GM23338 (cell line): ENCODE measurements at regions not wholly inside any gene's neighbourhood (a gene's known extent, or its start where the extent isn't known, plus 50 kb on each side); places are given as distances from the start of the nearest gene placed in this dataset.

Experiments
- ATAC-seq: fragments of 200-7000 bp; cut with Tn5 transposase; 3 replicates; pipeline ENCODE4 v1.9.1; 2020
- DNase-seq: peaks from one replicate; pipeline ENCODE4 v3.0.0-alpha.2; 2015; ENCODE audit warnings: low spot score
- H2AFZ ChIP-seq: fragments of 200-600 bp; sonication (generic); 2 replicates; pipeline ENCODE4 v1.8.0; 2016; ENCODE audit warnings: antibody characterized with exemption, mild to moderate bottlenecking, moderate library complexity
- H3F3A ChIP-seq: fragments of 200-600 bp; sonication (generic); replicated peaks from 2 replicates; pipeline ENCODE4 v1.8.0; 2017; ENCODE audit warnings: antibody characterized with exemption, mixed run types, low read depth
- H3K27ac ChIP-seq: fragments of 200-600 bp; sonication (generic); 2 replicates; pipeline ENCODE4 v1.6.1; 2016; ENCODE audit warnings: low read depth
- H3K27me3 ChIP-seq: fragments of 200-600 bp; sonication (generic); 2 replicates; pipeline ENCODE4 v1.8.0; 2016; ENCODE audit warnings: mild to moderate bottlenecking, mixed run types, moderate library complexity; ENCODE audit not compliant: insufficient read depth
- H3K36me3 ChIP-seq: fragments of 200-600 bp; sonication (generic); 2 replicates; pipeline ENCODE4 v1.8.0; 2016; ENCODE audit warnings: mild to moderate bottlenecking; ENCODE audit not compliant: insufficient read depth
- H3K4me1 ChIP-seq: fragments of 200-600 bp; sonication (generic); 2 replicates; pipeline ENCODE4 v1.8.0; 2016; ENCODE audit warnings: mild to moderate bottlenecking, moderate library complexity; ENCODE audit not compliant: insufficient read depth
- H3K4me2 ChIP-seq: fragments of 200-600 bp; sonication (generic); 2 replicates; pipeline ENCODE4 v1.7.1; 2017; ENCODE audit warnings: mixed run types
- H3K4me3 ChIP-seq: fragments of 200-600 bp; sonication (generic); 2 replicates; pipeline ENCODE4 v1.6.1; 2016; ENCODE audit warnings: mixed run types
- H3K79me2 ChIP-seq: fragments of 200-600 bp; sonication (generic); replicated peaks from 2 replicates; pipeline ENCODE4 v1.8.0; 2017; ENCODE audit warnings: mild to moderate bottlenecking; ENCODE audit not compliant: insufficient read depth
- H3K9me2 ChIP-seq: fragments of 200-600 bp; sonication (generic); 2 replicates; pipeline ENCODE4 v1.8.0; 2017; ENCODE audit not compliant: insufficient read depth
- H4K20me1 ChIP-seq: fragments of 200-600 bp; sonication (generic); replicated peaks from 2 replicates; pipeline ENCODE4 v1.8.0; 2017; ENCODE audit warnings: mild to moderate bottlenecking; ENCODE audit not compliant: insufficient read depth
- H3K27ac Mint-ChIP-seq: 2 replicates; pipeline ENCODE4 v1.8.0; 2020; ENCODE audit warnings: inconsistent platforms, mild to moderate bottlenecking, moderate library complexity, mixed read lengths
- H3K27me3 Mint-ChIP-seq: 3 replicates; pipeline ENCODE4 v1.8.0; 2022; ENCODE audit warnings: low read depth, mild to moderate bottlenecking, moderate library complexity, mixed read lengths, inconsistent platforms; ENCODE audit not compliant: insufficient read depth, poor library complexity
- H3K36me3 Mint-ChIP-seq: 3 replicates; pipeline ENCODE4 v1.8.0; 2021; ENCODE audit warnings: low read depth, mild to moderate bottlenecking, inconsistent platforms, moderate library complexity, mixed read lengths
- H3K4me1 Mint-ChIP-seq: 3 replicates; pipeline ENCODE4 v1.8.0; 2020; ENCODE audit warnings: mild to moderate bottlenecking, inconsistent platforms, mixed read lengths
- H3K4me3 Mint-ChIP-seq: 3 replicates; pipeline ENCODE4 v1.8.0; 2021; ENCODE audit warnings: moderate library complexity, mild to moderate bottlenecking, inconsistent platforms, mixed read lengths
- H3K9me3 Mint-ChIP-seq: 3 replicates; pipeline ENCODE4 v1.8.0; 2020; ENCODE audit warnings: moderate library complexity, mild to moderate bottlenecking, inconsistent platforms, mixed read lengths
- CREB1 ChIP-seq: fragments of 250-450 bp; sonication (Bioruptor Pico); IDR thresholded peaks from 2 replicates; pipeline ENCODE4 v1.5.0; 2020; ENCODE audit warnings: low read depth, mild to moderate bottlenecking, moderate library complexity
- ETS1 ChIP-seq: IDR thresholded peaks from 2 replicates; pipeline ENCODE4 v1.6.1; 2016; ENCODE audit warnings: antibody characterized with exemption
- EZH2phosphoT487 ChIP-seq: fragments of 200-600 bp; sonication (generic); IDR thresholded peaks from one replicate; pipeline ENCODE4 v1.8.1; 2018; ENCODE audit warnings: antibody characterized with exemption; ENCODE audit not compliant: unreplicated experiment
- JUNB ChIP-seq: IDR thresholded peaks from one replicate; pipeline ENCODE4 v1.6.1; 2016; ENCODE audit warnings: antibody characterized with exemption; ENCODE audit not compliant: unreplicated experiment
- NANOG ChIP-seq: IDR thresholded peaks from 2 replicates; pipeline ENCODE4 v1.6.1; 2016; ENCODE audit warnings: antibody characterized with exemption, borderline replicate concordance
- STAT1 ChIP-seq: IDR thresholded peaks from one replicate; pipeline ENCODE4 v1.6.1; 2016; ENCODE audit warnings: antibody characterized with exemption; ENCODE audit not compliant: unreplicated experiment
- ZNF114 ChIP-seq: fragments of 250-450 bp; sonication (Bioruptor Pico); IDR thresholded peaks from 2 replicates; pipeline ENCODE4 v1.5.0; 2020; ENCODE audit warnings: mild to moderate bottlenecking, moderate library complexity
- ZNF331 ChIP-seq: fragments of 250-450 bp; sonication (Bioruptor Pico); IDR thresholded peaks from 2 replicates; pipeline ENCODE4 v1.5.0; 2020; ENCODE audit warnings: low read depth, mild to moderate bottlenecking, moderate library complexity
- TF ChIP-seq, protein P1 (sequence below): fragments of 250-450 bp; sonication (Bioruptor Pico); IDR thresholded peaks from 2 replicates; pipeline ENCODE4 v1.5.0; 2020; ENCODE audit warnings: mild to moderate bottlenecking, moderate library complexity

DNA sequence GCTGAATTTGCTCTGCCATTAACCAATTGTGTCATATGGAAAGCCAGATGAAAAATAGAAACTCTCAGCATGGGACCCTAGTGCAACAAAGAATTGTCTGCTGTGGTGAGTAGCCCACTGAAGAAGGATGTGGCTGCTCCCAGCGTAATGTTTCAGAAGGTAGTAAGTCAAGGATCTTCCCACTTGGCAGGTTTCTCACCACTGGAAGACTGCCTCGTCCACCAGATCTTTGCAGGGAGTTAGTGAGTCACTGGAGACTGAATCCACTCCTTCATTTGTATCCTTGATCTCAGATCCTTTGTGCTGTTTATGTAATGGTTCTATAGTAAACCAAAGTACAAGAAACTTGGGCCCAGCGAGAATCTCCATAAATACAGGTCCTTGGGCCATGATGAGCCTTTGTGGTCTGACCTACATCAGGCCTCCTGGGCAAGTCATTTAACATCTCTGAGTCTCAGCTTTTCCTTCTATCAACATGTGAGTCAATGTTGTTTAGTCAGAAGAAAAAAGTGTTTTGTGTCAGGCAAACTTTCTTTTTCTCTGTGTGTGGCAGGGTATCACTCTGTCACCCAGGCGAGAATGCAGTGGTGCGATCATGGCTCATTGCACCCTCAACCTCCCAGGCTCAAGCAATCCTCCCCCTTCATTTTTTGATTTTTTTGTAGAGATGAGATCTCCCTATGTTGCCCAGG lies 78.0 kb upstream of the CCDC160 start:
- no peaks in the 10 kb centered on the region for H3K4me1 Mint-ChIP-seq
- Histone ChIP-seq H3K4me2 (no peak overlapping the region), H3K27ac (no peak overlapping the region), H3K9me2 (no peaks in the 10 kb centered on the region), H3K27me3 (no peaks in the 10 kb centered on the region), H3K4me3 (no peak overlapping the region), H4K20me1 (no peaks in the 10 kb centered on the region), H3F3A (no peaks in the 10 kb centered on the region), H3K4me1 (no peaks in the 10 kb centered on the region), H2AFZ (no peak overlapping the region), H3K79me2 (no peaks in the 10 kb centered on the region), H3K36me3 (no peaks in the 10 kb centered on the region)
- DNase-seq (no peak), ATAC-seq (no peak)
- H3K9me3 Mint-ChIP-seq: no peaks in the 10 kb centered on the region
- H3K4me3 Mint-ChIP-seq: no peak overlapping the region
- no peak overlapping the region for H3K27ac Mint-ChIP-seq
- no peaks in the 10 kb centered on the region for H3K27me3 Mint-ChIP-seq
- no peaks in the 10 kb centered on the region for H3K36me3 Mint-ChIP-seq
- TF ChIP-seq CREB1 (CRISPR knock-in tag): no peak
- no peak for TF ChIP-seq ZNF114 (CRISPR knock-in tag)
- no peak for TF ChIP-seq EZH2phosphoT487
- TF ChIP-seq, protein P1, sequence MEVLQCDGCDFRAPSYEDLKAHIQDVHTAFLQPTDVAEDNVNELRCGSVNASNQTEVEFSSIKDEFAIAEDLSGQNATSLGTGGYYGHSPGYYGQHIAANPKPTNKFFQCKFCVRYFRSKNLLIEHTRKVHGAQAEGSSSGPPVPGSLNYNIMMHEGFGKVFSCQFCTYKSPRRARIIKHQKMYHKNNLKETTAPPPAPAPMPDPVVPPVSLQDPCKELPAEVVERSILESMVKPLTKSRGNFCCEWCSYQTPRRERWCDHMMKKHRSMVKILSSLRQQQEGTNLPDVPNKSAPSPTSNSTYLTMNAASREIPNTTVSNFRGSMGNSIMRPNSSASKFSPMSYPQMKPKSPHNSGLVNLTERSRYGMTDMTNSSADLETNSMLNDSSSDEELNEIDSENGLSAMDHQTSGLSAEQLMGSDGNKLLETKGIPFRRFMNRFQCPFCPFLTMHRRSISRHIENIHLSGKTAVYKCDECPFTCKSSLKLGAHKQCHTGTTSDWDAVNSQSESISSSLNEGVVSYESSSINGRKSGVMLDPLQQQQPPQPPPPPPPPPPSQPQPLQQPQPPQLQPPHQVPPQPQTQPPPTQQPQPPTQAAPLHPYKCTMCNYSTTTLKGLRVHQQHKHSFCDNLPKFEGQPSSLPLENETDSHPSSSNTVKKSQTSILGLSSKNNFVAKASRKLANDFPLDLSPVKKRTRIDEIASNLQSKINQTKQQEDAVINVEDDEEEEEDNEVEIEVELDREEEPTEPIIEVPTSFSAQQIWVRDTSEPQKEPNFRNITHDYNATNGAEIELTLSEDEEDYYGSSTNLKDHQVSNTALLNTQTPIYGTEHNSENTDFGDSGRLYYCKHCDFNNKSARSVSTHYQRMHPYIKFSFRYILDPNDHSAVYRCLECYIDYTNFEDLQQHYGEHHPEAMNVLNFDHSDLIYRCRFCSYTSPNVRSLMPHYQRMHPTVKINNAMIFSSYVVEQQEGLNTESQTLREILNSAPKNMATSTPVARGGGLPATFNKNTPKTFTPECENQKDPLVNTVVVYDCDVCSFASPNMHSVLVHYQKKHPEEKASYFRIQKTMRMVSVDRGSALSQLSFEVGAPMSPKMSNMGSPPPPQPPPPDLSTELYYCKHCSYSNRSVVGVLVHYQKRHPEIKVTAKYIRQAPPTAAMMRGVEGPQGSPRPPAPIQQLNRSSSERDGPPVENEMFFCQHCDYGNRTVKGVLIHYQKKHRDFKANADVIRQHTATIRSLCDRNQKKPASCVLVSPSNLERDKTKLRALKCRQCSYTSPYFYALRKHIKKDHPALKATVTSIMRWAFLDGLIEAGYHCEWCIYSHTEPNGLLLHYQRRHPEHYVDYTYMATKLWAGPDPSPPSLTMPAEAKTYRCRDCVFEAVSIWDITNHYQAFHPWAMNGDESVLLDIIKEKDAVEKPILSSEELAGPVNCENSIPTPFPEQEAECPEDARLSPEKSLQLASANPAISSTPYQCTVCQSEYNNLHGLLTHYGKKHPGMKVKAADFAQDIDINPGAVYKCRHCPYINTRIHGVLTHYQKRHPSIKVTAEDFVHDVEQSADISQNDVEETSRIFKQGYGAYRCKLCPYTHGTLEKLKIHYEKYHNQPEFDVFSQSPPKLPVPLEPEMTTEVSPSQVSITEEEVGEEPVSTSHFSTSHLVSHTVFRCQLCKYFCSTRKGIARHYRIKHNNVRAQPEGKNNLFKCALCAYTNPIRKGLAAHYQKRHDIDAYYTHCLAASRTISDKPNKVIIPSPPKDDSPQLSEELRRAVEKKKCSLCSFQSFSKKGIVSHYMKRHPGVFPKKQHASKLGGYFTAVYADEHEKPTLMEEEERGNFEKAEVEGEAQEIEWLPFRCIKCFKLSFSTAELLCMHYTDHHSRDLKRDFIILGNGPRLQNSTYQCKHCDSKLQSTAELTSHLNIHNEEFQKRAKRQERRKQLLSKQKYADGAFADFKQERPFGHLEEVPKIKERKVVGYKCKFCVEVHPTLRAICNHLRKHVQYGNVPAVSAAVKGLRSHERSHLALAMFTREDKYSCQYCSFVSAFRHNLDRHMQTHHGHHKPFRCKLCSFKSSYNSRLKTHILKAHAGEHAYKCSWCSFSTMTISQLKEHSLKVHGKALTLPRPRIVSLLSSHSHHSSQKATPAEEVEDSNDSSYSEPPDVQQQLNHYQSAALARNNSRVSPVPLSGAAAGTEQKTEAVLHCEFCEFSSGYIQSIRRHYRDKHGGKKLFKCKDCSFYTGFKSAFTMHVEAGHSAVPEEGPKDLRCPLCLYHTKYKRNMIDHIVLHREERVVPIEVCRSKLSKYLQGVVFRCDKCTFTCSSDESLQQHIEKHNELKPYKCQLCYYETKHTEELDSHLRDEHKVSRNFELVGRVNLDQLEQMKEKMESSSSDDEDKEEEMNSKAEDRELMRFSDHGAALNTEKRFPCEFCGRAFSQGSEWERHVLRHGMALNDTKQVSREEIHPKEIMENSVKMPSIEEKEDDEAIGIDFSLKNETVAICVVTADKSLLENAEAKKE (CRISPR knock-in tag): no peak

GRCh38 chrX:134161162-134161561 lies 75.8 kb upstream of the CCDC160 start:
- H3K36me3 Mint-ChIP-seq: no peaks in the 10 kb centered on the region
- H3K9me3 Mint-ChIP-seq: no peaks in the 10 kb centered on the region; the same call in 1 of the 3 replicates
- peaks cover 9% of the 10 kb centered on the region for H3K4me1 Mint-ChIP-seq
- no peaks in the 10 kb centered on the region for H3K36me3 ChIP-seq
- H2AFZ ChIP-seq: no peak overlapping the region
- H3K27me3 Mint-ChIP-seq: peaks cover 5% of the 10 kb centered on the region
- no peak for ATAC-seq
- H4K20me1 ChIP-seq: no peaks in the 10 kb centered on the region
- no peak overlapping the region for H3K27ac Mint-ChIP-seq
- no peaks in the 10 kb centered on the region for H3F3A ChIP-seq
- no peak overlapping the region for H3K4me3 ChIP-seq
- no peak overlapping the region for H3K4me2 ChIP-seq
- no peak overlapping the region for H3K4me3 Mint-ChIP-seq
- DNase-seq: no peak
- no peaks in the 10 kb centered on the region for H3K4me1 ChIP-seq
- no peaks in the 10 kb centered on the region for H3K79me2 ChIP-seq
- H3K27me3 ChIP-seq: no peaks in the 10 kb centered on the region
- H3K27ac ChIP-seq: no peak overlapping the region
- H3K9me2 ChIP-seq: no peaks in the 10 kb centered on the region
- TF ChIP-seq STAT1 (no peak), NANOG (no peak), CREB1 (CRISPR knock-in tag) (no peak), JUNB (no peak), ZNF114 (CRISPR knock-in tag) (no peak), ZNF331 (CRISPR knock-in tag) (no peak), ETS1 (no peak)
